EL (cell line): ENCODE measurements at regions not wholly inside any gene's neighbourhood (a gene's known extent, or its start where the extent isn't known, plus 50 kb on each side); places are given as distances from the start of the nearest gene placed in this dataset.
"Not testable (repeated sequence)": the region's sequence is repeated elsewhere in the genome, so short reads cannot be mapped to it uniquely, and the experiment has no call there.

Experiments used
- DNase-seq: peaks from one replicate; pipeline ENCODE4 v3.0.0-alpha.2; 2016

GRCh38 chr22:34326901-34327300, 406.6 kb upstream of the LARGE1 start:
- DNase-seq: no peak

- DNase-seq: no peak
Measured at GRCh38 chr22:34330432-34330831, 410.2 kb upstream of the LARGE1 start.

- DNase-seq: no peak
Measured at GRCh38 chr22:34333285-34333684, 413.0 kb upstream of the LARGE1 start.

GRCh38 chr22:34334893-34335292, 414.6 kb upstream of the LARGE1 start:
- no peak for DNase-seq

- no peak for DNase-seq
Measured at GRCh38 chr22:34344702-34345101, 424.4 kb upstream of the LARGE1 start.

GRCh38 chr22:34354071-34354817, 434.0 kb upstream of the LARGE1 start:
- no peak for DNase-seq

- no peak for DNase-seq
Measured at GRCh38 chr22:34356481-34356880, 436.2 kb upstream of the LARGE1 start.

GRCh38 chr22:34370711-34371110, 450.4 kb upstream of the LARGE1 start:
- DNase-seq: no peak

- DNase-seq: no peak
Measured at GRCh38 chr22:34379825-34380224, 459.5 kb upstream of the LARGE1 start.

- DNase-seq: no peak
Measured at GRCh38 chr22:34380532-34380931, 460.3 kb upstream of the LARGE1 start.

- DNase-seq: no peak
Measured at GRCh38 chr22:34390400-34390799, 470.1 kb upstream of the LARGE1 start.

- no peak for DNase-seq
Measured at GRCh38 chr22:34395370-34395769, 475.1 kb upstream of the LARGE1 start.

GRCh38 chr22:34403667-34404066, 483.4 kb upstream of the LARGE1 start:
- DNase-seq: no peak

- DNase-seq: no peak
Measured at GRCh38 chr22:34410111-34410510, 489.8 kb upstream of the LARGE1 start.

GRCh38 chr22:34414467-34415440, 494.5 kb upstream of the LARGE1 start:
- peak; percentile 15 for DNase-seq

- no peak for DNase-seq
Measured at GRCh38 chr22:34416022-34416860, 496.0 kb upstream of the LARGE1 start.

- not testable (repeated sequence) for DNase-seq
Measured at GRCh38 chr22:34422948-34423347, 502.7 kb upstream of the LARGE1 start.

GRCh38 chr22:34427436-34427835, 507.2 kb upstream of the LARGE1 start:
- DNase-seq: no peak

- DNase-seq: no peak
Measured at GRCh38 chr22:34427841-34428240, 507.6 kb upstream of the LARGE1 start.

GRCh38 chr22:34429314-34429713, 509.0 kb upstream of the LARGE1 start:
- DNase-seq: no peak

GRCh38 chr22:34430386-34430785, 510.1 kb upstream of the LARGE1 start:
- no peak for DNase-seq

GRCh38 chr22:34434371-34434770, 514.1 kb upstream of the LARGE1 start:
- no peak for DNase-seq

GRCh38 chr22:34437140-34437539, 516.9 kb upstream of the LARGE1 start:
- no peak for DNase-seq
